GM19035 (cell line): ENCODE measurements at regions not wholly inside any gene's neighbourhood (a gene's known extent, or its start where the extent isn't known, plus 50 kb on each side); places are given as distances from the start of the nearest gene placed in this dataset.

Source experiments
- ATAC-seq: cut with Tn5 transposase; IDR thresholded peaks from one replicate; pipeline ENCODE4 v1.9.1; 2021; ENCODE audit not compliant: unreplicated experiment

- no peak for ATAC-seq
Measured at GRCh38 chr7:110090110-110090820, 1000.7 kb upstream of the LRRN3 start.

GRCh38 chr7:110095372-110096052, 995.4 kb upstream of the LRRN3 start:
- ATAC-seq = no peak

- ATAC-seq = no peak
Measured at GRCh38 chr7:110104243-110104642, 986.7 kb upstream of the LRRN3 start.

GRCh38 chr7:110105307-110105706, 985.6 kb upstream of the LRRN3 start:
- no peak for ATAC-seq

GRCh38 chr7:110105840-110106239, 985.1 kb upstream of the LRRN3 start:
- ATAC-seq = no peak

GRCh38 chr7:110119883-110120581, 970.9 kb upstream of the LRRN3 start:
- ATAC-seq = no peak

- ATAC-seq = no peak
Measured at GRCh38 chr7:110129159-110129558, 961.8 kb upstream of the LRRN3 start.

- ATAC-seq = no peak
Measured at GRCh38 chr7:110130669-110131068, 960.3 kb upstream of the LRRN3 start.

GRCh38 chr7:110131344-110131743, 959.6 kb upstream of the LRRN3 start:
- no peak for ATAC-seq

GRCh38 chr7:110139056-110139455, 951.9 kb upstream of the LRRN3 start:
- ATAC-seq = no peak

GRCh38 chr7:110142939-110143526, 947.9 kb upstream of the LRRN3 start:
- ATAC-seq = no peak

- ATAC-seq = no peak
Measured at GRCh38 chr7:110144599-110144998, 946.3 kb upstream of the LRRN3 start.

- no peak for ATAC-seq
Measured at GRCh38 chr7:110148054-110148453, 942.9 kb upstream of the LRRN3 start.

GRCh38 chr7:110153222-110153621, 937.7 kb upstream of the LRRN3 start:
- ATAC-seq = no peak

- no peak for ATAC-seq
Measured at GRCh38 chr7:110156511-110156910, 934.4 kb upstream of the LRRN3 start.

- no peak for ATAC-seq
Measured at GRCh38 chr7:110157631-110158362, 933.1 kb upstream of the LRRN3 start.

GRCh38 chr7:110168010-110168409, 922.9 kb upstream of the LRRN3 start:
- ATAC-seq = no peak

- no peak for ATAC-seq
Measured at GRCh38 chr7:110170841-110171240, 920.1 kb upstream of the LRRN3 start.

- no peak for ATAC-seq
Measured at GRCh38 chr7:110177463-110177862, 913.5 kb upstream of the LRRN3 start.

- no peak for ATAC-seq
Measured at GRCh38 chr7:110179037-110179436, 911.9 kb upstream of the LRRN3 start.

GRCh38 chr7:110181768-110182167, 909.2 kb upstream of the LRRN3 start:
- ATAC-seq = no peak
